ENCODE measurements at regions not wholly inside any gene's neighbourhood (a gene's known extent, or its start where the extent isn't known, plus 50 kb on each side); places are given as distances from the start of the nearest gene placed in this dataset.

DNA sequence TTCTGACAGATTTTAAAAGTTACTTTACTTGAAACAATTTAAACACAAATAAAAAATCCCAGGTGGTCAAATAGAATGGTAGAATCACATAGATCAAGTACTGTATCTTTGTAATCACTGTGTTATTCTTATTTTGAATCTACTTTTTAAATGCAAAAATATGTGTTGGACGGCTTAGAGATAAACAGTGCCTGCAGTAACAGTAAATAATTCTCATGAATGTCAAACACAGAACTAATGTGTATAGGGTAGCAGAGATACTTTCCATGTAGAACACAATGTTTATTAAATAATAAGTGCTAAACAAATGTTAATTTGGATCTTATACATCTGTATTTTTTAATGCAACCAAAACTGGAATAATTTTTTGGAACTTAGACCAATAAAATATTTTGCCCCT is 1199.4 kb downstream of the SORCS1 start:
- Mint-ChIP-seq H3K27ac (no peak overlapping the region), H3K4me3 (no peak overlapping the region), H3K27me3 (no peaks in the 10 kb centered on the region), H3K9me3 (no peaks in the 10 kb centered on the region), H3K4me1 (ENCODE audit: low read depth) (no peaks in the 10 kb centered on the region), H3K36me3 (ENCODE audit: low read depth) (no peaks in the 10 kb centered on the region)
- Histone ChIP-seq H3K4me3 (ENCODE audit: low read length) (no peak overlapping the region), H3K9me3 (ENCODE audit: control insufficient read depth in 1 of 2, insufficient read depth in 1 of 2, low read length in 2 of 2) (no peaks in the 10 kb centered on the region), H3K4me1 (ENCODE audit: insufficient read depth, low read length) (no peaks in the 10 kb centered on the region), H3K27ac (ENCODE audit: low read depth in 1 of 2, low read length in 2 of 2) (no peak overlapping the region), H3K36me3 (ENCODE audit: insufficient read depth, low read length) (no peaks in the 10 kb centered on the region), H3K27me3 (ENCODE audit: control insufficient read depth in 1 of 2, insufficient read depth in 2 of 2, low read length in 2 of 2) (no peaks in the 10 kb centered on the region)
- TF ChIP-seq, protein P1, sequence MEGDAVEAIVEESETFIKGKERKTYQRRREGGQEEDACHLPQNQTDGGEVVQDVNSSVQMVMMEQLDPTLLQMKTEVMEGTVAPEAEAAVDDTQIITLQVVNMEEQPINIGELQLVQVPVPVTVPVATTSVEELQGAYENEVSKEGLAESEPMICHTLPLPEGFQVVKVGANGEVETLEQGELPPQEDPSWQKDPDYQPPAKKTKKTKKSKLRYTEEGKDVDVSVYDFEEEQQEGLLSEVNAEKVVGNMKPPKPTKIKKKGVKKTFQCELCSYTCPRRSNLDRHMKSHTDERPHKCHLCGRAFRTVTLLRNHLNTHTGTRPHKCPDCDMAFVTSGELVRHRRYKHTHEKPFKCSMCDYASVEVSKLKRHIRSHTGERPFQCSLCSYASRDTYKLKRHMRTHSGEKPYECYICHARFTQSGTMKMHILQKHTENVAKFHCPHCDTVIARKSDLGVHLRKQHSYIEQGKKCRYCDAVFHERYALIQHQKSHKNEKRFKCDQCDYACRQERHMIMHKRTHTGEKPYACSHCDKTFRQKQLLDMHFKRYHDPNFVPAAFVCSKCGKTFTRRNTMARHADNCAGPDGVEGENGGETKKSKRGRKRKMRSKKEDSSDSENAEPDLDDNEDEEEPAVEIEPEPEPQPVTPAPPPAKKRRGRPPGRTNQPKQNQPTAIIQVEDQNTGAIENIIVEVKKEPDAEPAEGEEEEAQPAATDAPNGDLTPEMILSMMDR (IDR thresholded peaks at IDR 0.05): no peak
- CTCF ChIA-PET: no interaction called here
- intact Hi-C loops (cut with DNase I, micrococcal nuclease): no loop called here
- ATAC-seq (ENCODE audit: poor library complexity): no peak
- POLR2A ChIA-PET: no interaction called here
- no peak for DNase-seq

DNA sequence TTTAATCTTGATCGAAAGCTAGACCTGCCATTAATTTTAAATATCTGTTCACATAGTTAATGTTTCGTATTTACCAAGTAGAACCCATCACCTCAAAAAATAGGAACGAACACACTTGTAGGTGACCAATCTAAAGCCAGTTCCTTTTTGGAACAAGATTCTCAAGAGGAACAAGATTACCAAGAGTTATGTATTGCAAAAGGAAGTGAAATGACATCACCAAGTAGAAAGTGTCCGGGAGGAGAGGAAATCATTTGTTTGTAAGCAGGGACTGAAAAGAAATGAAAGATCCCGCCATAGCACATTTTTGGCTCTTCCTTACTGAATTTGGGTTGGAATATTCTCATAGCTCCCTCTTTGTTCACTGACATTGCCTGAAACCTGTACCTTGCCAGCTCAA is 1200.5 kb downstream of the SORCS1 start:
- no peak overlapping the region for H3K27ac Mint-ChIP-seq
- H3K27ac ChIP-seq (ENCODE audit: low read depth in 1 of 2, low read length in 2 of 2): no peak overlapping the region
- POLR2A ChIA-PET: no interaction called here

DNA sequence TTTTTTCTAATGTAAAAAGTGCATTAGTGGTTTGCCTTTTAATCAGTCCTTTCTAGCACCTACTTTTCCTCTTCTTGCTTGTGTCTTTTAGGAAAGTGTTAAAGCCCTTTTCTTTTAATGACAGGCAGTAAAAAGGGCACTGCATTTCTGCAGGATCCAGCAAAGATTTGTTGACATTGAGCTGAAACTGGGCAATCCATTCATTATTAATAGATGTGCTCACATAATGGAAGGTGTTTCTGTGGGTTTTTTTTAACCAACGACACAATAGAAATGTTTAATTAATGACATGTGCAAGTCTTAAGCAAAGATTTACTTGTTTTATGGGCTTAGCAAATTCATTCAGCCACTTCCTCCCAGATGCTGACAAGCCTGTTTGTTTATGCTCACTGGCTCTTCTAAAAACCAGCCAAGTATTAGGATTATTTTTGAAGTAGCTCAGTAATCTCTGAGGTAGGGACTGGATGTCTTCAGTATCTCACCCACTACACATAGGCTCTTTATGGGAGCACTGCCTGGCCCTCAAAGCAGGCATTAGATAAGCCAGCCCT is 1201.1 kb downstream of the SORCS1 start:
- H3K27ac Mint-ChIP-seq: no peak overlapping the region

More for the DNA sequence above, 1200.5 kb downstream of the SORCS1 start:
- H3K27me3 Mint-ChIP-seq: no peaks in the 10 kb centered on the region
- no peaks in the 10 kb centered on the region for H3K36me3 Mint-ChIP-seq (ENCODE audit: low read depth)
- H3K4me3 Mint-ChIP-seq: no peak overlapping the region
- intact Hi-C loops (cut with DNase I, micrococcal nuclease): no loop called here
- H3K9me3 Mint-ChIP-seq: no peaks in the 10 kb centered on the region
- DNase-seq: no peak
- Histone ChIP-seq H3K27me3 (ENCODE audit: control insufficient read depth in 1 of 2, insufficient read depth in 2 of 2, low read length in 2 of 2) (no peaks in the 10 kb centered on the region), H3K4me3 (ENCODE audit: low read length) (no peak overlapping the region), H3K9me3 (ENCODE audit: control insufficient read depth in 1 of 2, insufficient read depth in 1 of 2, low read length in 2 of 2) (no peaks in the 10 kb centered on the region), H3K4me1 (ENCODE audit: insufficient read depth, low read length) (no peaks in the 10 kb centered on the region), H3K36me3 (ENCODE audit: insufficient read depth, low read length) (no peaks in the 10 kb centered on the region)
- CTCF ChIA-PET: no interaction called here
- TF ChIP-seq, protein P1 (IDR thresholded peaks at IDR 0.05): no peak
- no peaks in the 10 kb centered on the region for H3K4me1 Mint-ChIP-seq (ENCODE audit: low read depth)
- ATAC-seq (ENCODE audit: poor library complexity): no peak

More for the DNA sequence above, 1201.1 kb downstream of the SORCS1 start:
- H3K4me1 ChIP-seq (ENCODE audit: insufficient read depth, low read length): no peaks in the 10 kb centered on the region
- Mint-ChIP-seq H3K4me3 (no peak overlapping the region), H3K27me3 (no peaks in the 10 kb centered on the region), H3K4me1 (ENCODE audit: low read depth) (no peaks in the 10 kb centered on the region), H3K36me3 (ENCODE audit: low read depth) (no peaks in the 10 kb centered on the region), H3K9me3 (no peaks in the 10 kb centered on the region)
- H3K4me3 ChIP-seq (ENCODE audit: low read length): no peak overlapping the region
- POLR2A ChIA-PET: no interaction called here
- ATAC-seq (ENCODE audit: poor library complexity) (no peak), DNase-seq (no peak)
- intact Hi-C loops (cut with DNase I, micrococcal nuclease): no loop called here
- H3K27ac ChIP-seq (ENCODE audit: low read depth in 1 of 2, low read length in 2 of 2): no peak overlapping the region
- CTCF ChIA-PET: no interaction called here
- H3K9me3 ChIP-seq (ENCODE audit: control insufficient read depth in 1 of 2, insufficient read depth in 1 of 2, low read length in 2 of 2): no peaks in the 10 kb centered on the region
- TF ChIP-seq, protein P1 (IDR thresholded peaks at IDR 0.05): no peak
- no peaks in the 10 kb centered on the region for H3K36me3 ChIP-seq (ENCODE audit: insufficient read depth, low read length)
- H3K27me3 ChIP-seq (ENCODE audit: control insufficient read depth in 1 of 2, insufficient read depth in 2 of 2, low read length in 2 of 2): no peaks in the 10 kb centered on the region
